Glutamatergic neuron (in vitro differentiated cells): ENCODE measurements at regions not wholly inside any gene's neighbourhood (a gene's known extent, or its start where the extent isn't known, plus 50 kb on each side); places are given as distances from the start of the nearest gene placed in this dataset.

ENCODE experiments used
- DNase-seq: peaks from one replicate; pipeline ENCODE4 v3.0.0; 2022
- H3K27ac Mint-ChIP-seq: one replicate; pipeline ENCODE4 v1.8.0; 2020; ENCODE audit warnings: mild to moderate bottlenecking, mixed read lengths, inconsistent platforms; ENCODE audit not compliant: unreplicated experiment
- H3K27me3 Mint-ChIP-seq: one replicate; pipeline ENCODE4 v1.8.0; 2020; ENCODE audit warnings: mild to moderate bottlenecking, moderate library complexity, mixed read lengths, inconsistent platforms; ENCODE audit not compliant: unreplicated experiment
- H3K36me3 Mint-ChIP-seq: one replicate; pipeline ENCODE4 v1.8.0; 2020; ENCODE audit warnings: mild to moderate bottlenecking, mixed read lengths, inconsistent platforms; ENCODE audit not compliant: unreplicated experiment
- H3K4me1 Mint-ChIP-seq: one replicate; pipeline ENCODE4 v1.8.0; 2020; ENCODE audit warnings: mild to moderate bottlenecking, low read depth, mixed read lengths, inconsistent platforms; ENCODE audit not compliant: unreplicated experiment
- H3K4me3 Mint-ChIP-seq: one replicate; pipeline ENCODE4 v1.8.0; 2020; ENCODE audit warnings: mild to moderate bottlenecking, mixed read lengths, inconsistent platforms; ENCODE audit not compliant: unreplicated experiment
- H3K9me3 Mint-ChIP-seq: one replicate; pipeline ENCODE4 v1.8.0; 2020; ENCODE audit warnings: mild to moderate bottlenecking, moderate library complexity, mixed read lengths, inconsistent platforms; ENCODE audit not compliant: unreplicated experiment
- TF ChIP-seq, protein P1 (sequence below): fragments of 200-600 bp; sonication (generic); IDR thresholded peaks from one replicate; pipeline ENCODE4 v1.5.0; 2021; ENCODE audit not compliant: partially characterized antibody, unreplicated experiment

DNA sequence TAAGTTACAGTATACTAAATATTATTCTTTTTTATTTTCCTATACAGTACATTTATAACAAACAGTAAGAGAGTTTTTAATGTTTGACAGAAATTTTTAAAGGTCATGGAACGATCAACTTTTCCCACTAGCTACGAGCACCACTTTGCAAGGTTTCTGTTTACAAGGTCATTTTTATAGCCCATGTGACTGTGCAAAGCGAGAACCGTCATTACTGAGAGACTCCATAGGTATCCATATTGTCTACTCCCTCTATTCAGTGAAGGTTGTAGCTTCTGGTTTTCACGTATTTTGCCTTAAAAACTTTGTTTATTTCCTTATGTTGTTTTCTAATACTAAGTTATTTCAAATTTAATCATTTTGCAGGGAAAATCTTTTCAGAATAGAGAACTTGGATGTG is 186.3 kb upstream of the RGMB start:
- peaks cover 5% of the 10 kb centered on the region for H3K9me3 Mint-ChIP-seq
- no peak for DNase-seq
- H3K4me1 Mint-ChIP-seq = peaks cover 32% of the 10 kb centered on the region

GRCh38 chr5:98588215-98588614 is 185.2 kb upstream of the RGMB start:
- Mint-ChIP-seq H3K27me3 (no peaks in the 10 kb centered on the region), H3K4me1 (peaks cover 32% of the 10 kb centered on the region), H3K36me3 (peaks cover 9% of the 10 kb centered on the region), H3K4me3 (peak overlapping the region; percentile 32), H3K9me3 (peaks cover 5% of the 10 kb centered on the region), H3K27ac (peak overlapping the region; percentile 74)
- TF ChIP-seq, protein P1, sequence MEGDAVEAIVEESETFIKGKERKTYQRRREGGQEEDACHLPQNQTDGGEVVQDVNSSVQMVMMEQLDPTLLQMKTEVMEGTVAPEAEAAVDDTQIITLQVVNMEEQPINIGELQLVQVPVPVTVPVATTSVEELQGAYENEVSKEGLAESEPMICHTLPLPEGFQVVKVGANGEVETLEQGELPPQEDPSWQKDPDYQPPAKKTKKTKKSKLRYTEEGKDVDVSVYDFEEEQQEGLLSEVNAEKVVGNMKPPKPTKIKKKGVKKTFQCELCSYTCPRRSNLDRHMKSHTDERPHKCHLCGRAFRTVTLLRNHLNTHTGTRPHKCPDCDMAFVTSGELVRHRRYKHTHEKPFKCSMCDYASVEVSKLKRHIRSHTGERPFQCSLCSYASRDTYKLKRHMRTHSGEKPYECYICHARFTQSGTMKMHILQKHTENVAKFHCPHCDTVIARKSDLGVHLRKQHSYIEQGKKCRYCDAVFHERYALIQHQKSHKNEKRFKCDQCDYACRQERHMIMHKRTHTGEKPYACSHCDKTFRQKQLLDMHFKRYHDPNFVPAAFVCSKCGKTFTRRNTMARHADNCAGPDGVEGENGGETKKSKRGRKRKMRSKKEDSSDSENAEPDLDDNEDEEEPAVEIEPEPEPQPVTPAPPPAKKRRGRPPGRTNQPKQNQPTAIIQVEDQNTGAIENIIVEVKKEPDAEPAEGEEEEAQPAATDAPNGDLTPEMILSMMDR = no peak
- DNase-seq = peak; percentile 34

More for the DNA sequence above, 186.3 kb upstream of the RGMB start:
- Mint-ChIP-seq H3K27me3 (no peaks in the 10 kb centered on the region), H3K27ac (no peak overlapping the region), H3K36me3 (peaks cover 9% of the 10 kb centered on the region), H3K4me3 (peak overlapping the region; percentile 53)
- TF ChIP-seq, protein P1 = no peak

DNA sequence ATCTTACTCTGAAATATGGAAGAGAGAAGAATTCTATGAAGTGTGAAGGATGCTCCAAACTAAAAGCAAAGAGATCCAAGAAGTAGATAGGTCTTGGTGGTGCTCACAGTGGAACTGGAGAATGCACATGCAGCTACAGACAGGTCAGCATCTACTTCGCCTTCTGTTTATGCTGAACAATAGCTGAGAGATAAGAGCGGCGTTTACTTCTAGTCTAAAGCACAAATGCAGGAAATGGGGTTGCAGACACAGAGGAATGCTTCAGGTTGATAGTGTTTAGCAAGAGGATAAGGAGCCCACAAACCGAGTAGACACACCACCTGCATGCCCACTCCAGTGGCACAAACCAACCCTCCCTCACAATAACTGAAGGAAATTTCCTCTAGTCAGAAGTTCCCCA is 180.0 kb upstream of the RGMB start:
- H3K27ac Mint-ChIP-seq = no peak overlapping the region
- no peak for DNase-seq
- peaks cover 3% of the 10 kb centered on the region for H3K9me3 Mint-ChIP-seq
- peaks cover 9% of the 10 kb centered on the region for H3K36me3 Mint-ChIP-seq
- H3K4me1 Mint-ChIP-seq = peaks cover 11% of the 10 kb centered on the region
- no peak overlapping the region for H3K4me3 Mint-ChIP-seq
- TF ChIP-seq, protein P1 = no peak
- no peaks in the 10 kb centered on the region for H3K27me3 Mint-ChIP-seq

DNA sequence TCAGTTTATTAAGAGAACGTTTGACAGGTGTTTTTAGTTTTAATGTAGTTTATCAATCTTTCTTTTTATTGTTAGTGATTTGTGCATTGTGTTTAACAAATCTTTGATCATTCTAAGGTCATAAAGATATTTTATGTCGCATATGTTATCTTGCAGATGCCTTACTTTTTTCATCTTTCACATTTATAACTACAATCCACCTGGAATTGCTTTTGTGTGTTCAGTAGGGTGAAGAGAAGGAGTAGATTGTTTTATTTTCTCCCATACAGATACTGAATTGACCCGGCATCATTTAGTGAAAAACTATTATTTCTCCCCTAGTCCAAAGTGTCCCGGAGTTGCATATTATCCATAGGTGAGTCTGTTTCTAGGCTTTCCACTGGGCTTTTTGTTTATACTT is 179.4 kb upstream of the RGMB start:
- DNase-seq = no peak
- Mint-ChIP-seq H3K9me3 (peaks cover 3% of the 10 kb centered on the region), H3K27ac (no peak overlapping the region), H3K4me1 (peaks cover 4% of the 10 kb centered on the region), H3K36me3 (peaks cover 10% of the 10 kb centered on the region), H3K4me3 (no peak overlapping the region), H3K27me3 (no peaks in the 10 kb centered on the region)
- TF ChIP-seq, protein P1 = no peak

DNA sequence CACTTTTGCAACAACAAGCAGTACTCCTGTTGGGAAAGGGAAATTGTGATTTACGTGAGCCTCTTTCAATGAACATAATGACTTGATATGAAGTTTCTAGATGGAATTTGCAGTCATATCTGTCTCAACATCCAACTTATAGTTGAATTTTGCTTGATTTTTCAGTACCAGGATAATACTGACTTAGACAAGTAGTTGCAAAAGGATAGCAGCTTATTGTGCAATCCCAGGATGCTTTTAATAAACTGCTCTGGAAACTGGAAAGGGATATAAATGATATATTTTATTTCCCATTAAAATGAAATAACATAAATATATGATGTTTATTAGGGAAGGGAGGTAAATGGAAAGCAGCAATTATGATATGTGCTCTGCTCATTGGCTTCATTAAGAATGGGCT is 174.4 kb upstream of the RGMB start:
- TF ChIP-seq, protein P1 = no peak
- Mint-ChIP-seq H3K27ac (no peak overlapping the region), H3K4me1 (no peaks in the 10 kb centered on the region), H3K27me3 (no peaks in the 10 kb centered on the region), H3K4me3 (no peak overlapping the region), H3K36me3 (peaks cover 19% of the 10 kb centered on the region), H3K9me3 (no peaks in the 10 kb centered on the region)
- DNase-seq = no peak
